Uterus (tissue), 2 donors: ENCODE measurements at regions not wholly inside any gene's neighbourhood (a gene's known extent, or its start where the extent isn't known, plus 50 kb on each side); places are given as distances from the start of the nearest gene placed in this dataset.

Source experiments
- CTCF ChIP-seq, 4 experiments: fragments of 200-600 bp in 2 of 4; fragments of 450-650 bp in 2 of 4; sonication (generic) in 2 of 4; IDR thresholded peaks; one replicate each; pipeline ENCODE4 v1.5.1; 2016 to 2019; ENCODE audit warnings: antibody characterized with exemption in 4 of 4, mild to moderate bottlenecking in 2 of 4, moderate library complexity in 1 of 4
- POLR2A ChIP-seq, 2 donors: fragments of 450-650 bp; IDR thresholded peaks; one replicate each; pipeline ENCODE4 v1.6.1; 2016; ENCODE audit warnings: antibody characterized with exemption in 2 of 2, mild to moderate bottlenecking in 1 of 2, moderate library complexity in 1 of 2

GRCh38 chr13:77466753-77467422 is 68.6 kb upstream of the SCEL start:
- TF ChIP-seq CTCF (IDR thresholded peaks at IDR 0.05) (no peak), POLR2A (IDR thresholded peaks at IDR 0.05) (no peak)
